ENCODE measurements at regions not wholly inside any gene's neighbourhood (a gene's known extent, or its start where the extent isn't known, plus 50 kb on each side); places are given as distances from the start of the nearest gene placed in this dataset.

DNA sequence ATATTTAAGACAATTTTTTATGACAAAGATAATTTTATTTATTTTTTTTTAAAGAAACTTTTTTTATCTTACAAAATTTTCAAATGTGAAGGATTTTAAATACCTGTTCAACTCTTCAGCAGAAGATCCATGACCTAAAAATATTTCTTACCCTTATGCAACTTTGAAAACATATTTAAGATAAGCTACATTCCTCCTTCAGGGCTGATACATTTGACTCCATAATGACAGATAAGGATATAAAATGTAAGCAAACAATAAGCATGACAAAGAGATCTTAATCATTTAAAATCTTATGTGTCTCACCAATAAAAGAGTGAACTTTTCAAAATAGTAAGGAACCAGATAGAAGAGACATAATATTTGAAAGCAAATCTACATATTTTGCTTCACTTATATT is 1138.2 kb upstream of the CDH18 start:
- DNase-seq (ENCODE audit: insufficient read length, low spot score) = no peak
- TF ChIP-seq PAX5 (IDR thresholded peaks at IDR 0.05; ENCODE audit: insufficient read depth, low read length, severe bottlenecking) = no peak
- no peak for TF ChIP-seq POU2F2 (IDR thresholded peaks at IDR 0.05; ENCODE audit: low read depth, low read length)
- no peak for TF ChIP-seq POLR2A (IDR thresholded peaks at IDR 0.05; ENCODE audit: low read depth, low read length)
- TF ChIP-seq SPI1 (IDR thresholded peaks at IDR 0.05; ENCODE audit: low read depth, low read length) = no peak
- TF ChIP-seq POLR2AphosphoS5 (IDR thresholded peaks at IDR 0.05; ENCODE audit: low read depth, low read length) = no peak
- no peak for TF ChIP-seq TAF1 (IDR thresholded peaks at IDR 0.05; ENCODE audit: low read depth, low read length)
- FAIRE-seq = no peak

DNA sequence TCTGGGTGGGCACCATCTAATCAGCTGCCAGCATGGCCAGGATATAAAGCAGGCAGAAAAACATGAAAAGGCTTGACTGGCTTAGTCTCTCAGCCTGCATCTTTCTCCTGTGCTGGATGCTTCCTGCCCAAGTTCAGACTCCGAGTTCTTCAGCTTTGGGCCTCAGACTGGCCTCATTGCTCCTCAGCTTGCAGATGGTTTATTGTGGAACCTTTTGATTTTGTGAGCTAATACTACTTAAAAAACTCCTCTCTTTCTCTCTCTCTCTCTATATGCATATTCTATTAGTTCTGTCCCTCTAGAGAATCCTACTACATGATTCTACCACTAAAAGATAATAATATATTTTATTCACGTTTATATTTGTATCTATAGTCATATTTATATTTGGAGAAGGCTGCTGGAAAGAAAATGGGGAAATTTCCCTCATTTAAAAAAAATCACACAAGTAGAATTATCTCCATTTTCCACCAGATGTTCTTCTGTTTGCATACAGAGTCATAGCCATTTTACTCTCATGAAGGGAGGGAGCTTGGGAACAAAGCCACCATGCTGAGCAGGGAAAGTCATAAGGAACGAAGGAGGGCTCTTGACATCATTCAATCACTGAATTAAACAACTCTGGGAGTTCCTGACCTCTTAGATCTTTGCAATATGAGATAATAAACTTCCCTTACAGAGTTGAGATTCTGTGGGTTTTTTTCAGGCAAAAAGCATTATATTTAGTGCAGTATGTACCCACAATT is 1137.4 kb upstream of the CDH18 start:
- FAIRE-seq = no peak
- TF ChIP-seq POU2F2 (IDR thresholded peaks at IDR 0.05; ENCODE audit: low read depth, low read length) (no peak), POLR2AphosphoS5 (IDR thresholded peaks at IDR 0.05; ENCODE audit: low read depth, low read length) (no peak), SPI1 (IDR thresholded peaks at IDR 0.05; ENCODE audit: low read depth, low read length) (no peak), TAF1 (IDR thresholded peaks at IDR 0.05; ENCODE audit: low read depth, low read length) (no peak), POLR2A (IDR thresholded peaks at IDR 0.05; ENCODE audit: low read depth, low read length) (no peak), PAX5 (IDR thresholded peaks at IDR 0.05; ENCODE audit: insufficient read depth, low read length, severe bottlenecking) (no peak)
- no peak for DNase-seq (ENCODE audit: insufficient read length, low spot score)

DNA sequence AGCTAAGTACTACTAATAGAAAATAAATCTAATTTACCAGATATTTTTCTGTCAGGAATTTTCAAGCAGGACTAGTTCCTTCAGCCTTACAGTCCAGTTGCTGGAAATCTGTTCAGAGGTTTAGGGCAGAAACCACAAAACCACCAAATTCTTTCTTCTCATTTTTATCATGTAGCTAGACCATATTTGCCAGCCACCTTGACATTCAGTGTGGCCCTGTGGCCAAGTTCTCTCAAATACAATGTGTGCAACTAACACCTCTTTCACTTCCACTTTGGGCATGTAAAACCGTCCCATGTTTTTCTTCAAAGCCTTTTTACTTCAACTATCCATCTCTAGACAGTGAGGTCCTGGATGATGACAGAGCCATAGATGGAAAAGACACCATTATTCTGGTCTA is 1133.2 kb upstream of the CDH18 start:
- DNase-seq (ENCODE audit: insufficient read length, low spot score) = no peak

DNA sequence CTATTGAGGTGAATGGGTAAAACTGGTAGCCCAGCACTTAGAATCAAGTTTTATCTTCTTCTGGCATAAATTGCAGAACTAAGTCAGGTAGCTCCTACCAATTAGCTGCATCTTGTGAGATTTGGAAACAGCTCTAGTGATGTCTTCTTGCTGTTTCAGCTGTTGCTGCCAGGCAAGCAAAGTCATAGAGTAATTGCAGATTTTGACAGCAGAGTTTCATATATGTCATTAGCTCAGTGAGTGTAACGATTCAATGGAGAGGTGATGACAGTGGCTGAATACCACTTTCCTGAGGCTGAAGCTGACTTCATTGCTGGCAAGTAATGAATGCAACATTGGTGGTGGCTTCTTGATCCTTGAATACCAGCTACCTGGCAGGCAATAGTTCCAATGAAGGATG is 1109.7 kb upstream of the CDH18 start:
- TF ChIP-seq PAX5 (IDR thresholded peaks at IDR 0.05; ENCODE audit: insufficient read depth, low read length, severe bottlenecking) = no peak
- TF ChIP-seq SPI1 (IDR thresholded peaks at IDR 0.05; ENCODE audit: low read depth, low read length) = no peak
- no peak for FAIRE-seq
- DNase-seq (ENCODE audit: insufficient read length, low spot score) = no peak

More for the DNA sequence above, 1133.2 kb upstream of the CDH18 start:
- no peak for FAIRE-seq
- TF ChIP-seq SPI1 (IDR thresholded peaks at IDR 0.05; ENCODE audit: low read depth, low read length) = no peak
- TF ChIP-seq PAX5 (IDR thresholded peaks at IDR 0.05; ENCODE audit: insufficient read depth, low read length, severe bottlenecking) = no peak
- TF ChIP-seq POLR2AphosphoS5 (IDR thresholded peaks at IDR 0.05; ENCODE audit: low read depth, low read length) = no peak

DNA sequence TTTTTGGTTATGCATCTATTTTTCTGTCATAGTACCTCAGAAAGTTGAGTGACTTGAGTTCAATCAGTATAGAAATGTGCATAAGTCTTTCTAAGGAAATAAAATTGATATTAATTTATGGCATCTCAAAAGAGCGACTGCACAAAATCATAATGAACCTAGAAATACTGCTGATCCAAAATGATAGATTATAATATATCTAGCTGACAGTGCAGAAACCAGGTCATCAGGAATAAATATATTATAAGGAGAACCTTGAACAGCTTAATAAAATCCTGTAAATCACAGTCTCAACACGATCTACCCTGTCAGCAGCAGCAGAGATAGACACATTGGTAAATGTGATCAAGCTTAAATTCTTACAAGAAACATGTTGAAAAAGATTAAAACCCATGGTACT is 1106.6 kb upstream of the CDH18 start:
- FAIRE-seq = no peak
- DNase-seq (ENCODE audit: insufficient read length, low spot score) = no peak
- no peak for TF ChIP-seq POLR2AphosphoS5 (IDR thresholded peaks at IDR 0.05; ENCODE audit: low read depth, low read length)
- TF ChIP-seq PAX5 (IDR thresholded peaks at IDR 0.05; ENCODE audit: insufficient read depth, low read length, severe bottlenecking) = no peak
- TF ChIP-seq POU2F2 (IDR thresholded peaks at IDR 0.05; ENCODE audit: low read depth, low read length) = no peak
- TF ChIP-seq POLR2A (IDR thresholded peaks at IDR 0.05; ENCODE audit: low read depth, low read length) = no peak
- no peak for TF ChIP-seq TAF1 (IDR thresholded peaks at IDR 0.05; ENCODE audit: low read depth, low read length)
- no peak for TF ChIP-seq SPI1 (IDR thresholded peaks at IDR 0.05; ENCODE audit: low read depth, low read length)

DNA sequence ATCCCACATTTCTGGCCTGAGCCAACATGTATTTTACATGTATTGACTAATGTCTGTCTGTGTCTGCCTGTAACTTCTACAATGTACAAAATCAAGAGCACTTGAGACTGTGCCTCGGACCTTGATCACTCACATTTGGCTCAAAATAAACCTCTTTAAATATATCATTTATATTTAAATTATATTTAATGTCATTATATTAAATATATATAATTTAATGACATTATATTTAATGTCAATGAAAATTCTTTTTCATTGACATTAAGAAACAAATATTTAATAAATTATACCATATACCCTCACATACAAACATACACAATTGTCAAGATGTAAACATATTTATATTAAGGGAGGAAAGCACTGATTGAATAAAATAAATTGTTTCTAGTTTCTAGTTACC is 1099.8 kb upstream of the CDH18 start:
- TF ChIP-seq POU2F2 (IDR thresholded peaks at IDR 0.05; ENCODE audit: low read depth, low read length) = no peak
- DNase-seq (ENCODE audit: insufficient read length, low spot score) = no peak
- no peak for FAIRE-seq

DNA sequence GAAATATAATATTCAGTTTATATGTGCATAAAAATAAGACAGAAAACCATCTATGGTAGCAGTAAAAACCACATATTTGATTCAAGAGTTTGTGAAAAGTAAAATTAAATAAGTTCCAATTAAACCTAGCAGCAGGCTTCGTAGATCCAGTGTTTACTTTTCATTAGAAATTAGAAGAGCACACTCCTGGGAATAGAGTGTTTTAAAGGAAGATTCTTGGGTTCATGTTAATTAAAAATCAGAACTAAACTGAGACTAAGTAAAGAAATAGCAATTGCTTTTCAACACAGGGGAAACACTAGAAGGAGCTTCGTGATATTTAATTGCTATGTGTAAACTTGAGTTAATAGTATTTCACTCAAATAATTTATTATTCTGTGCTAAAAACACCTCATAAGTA is 1097.8 kb upstream of the CDH18 start:
- DNase-seq (ENCODE audit: insufficient read length, low spot score) = no peak
- no peak for TF ChIP-seq TAF1 (IDR thresholded peaks at IDR 0.05; ENCODE audit: low read depth, low read length)
- TF ChIP-seq POLR2AphosphoS5 (IDR thresholded peaks at IDR 0.05; ENCODE audit: low read depth, low read length) = no peak
- no peak for TF ChIP-seq SPI1 (IDR thresholded peaks at IDR 0.05; ENCODE audit: low read depth, low read length)
- TF ChIP-seq POU2F2 (IDR thresholded peaks at IDR 0.05; ENCODE audit: low read depth, low read length) = no peak
- no peak for TF ChIP-seq POLR2A (IDR thresholded peaks at IDR 0.05; ENCODE audit: low read depth, low read length)
- TF ChIP-seq PAX5 (IDR thresholded peaks at IDR 0.05; ENCODE audit: insufficient read depth, low read length, severe bottlenecking) = no peak
- FAIRE-seq = no peak

DNA sequence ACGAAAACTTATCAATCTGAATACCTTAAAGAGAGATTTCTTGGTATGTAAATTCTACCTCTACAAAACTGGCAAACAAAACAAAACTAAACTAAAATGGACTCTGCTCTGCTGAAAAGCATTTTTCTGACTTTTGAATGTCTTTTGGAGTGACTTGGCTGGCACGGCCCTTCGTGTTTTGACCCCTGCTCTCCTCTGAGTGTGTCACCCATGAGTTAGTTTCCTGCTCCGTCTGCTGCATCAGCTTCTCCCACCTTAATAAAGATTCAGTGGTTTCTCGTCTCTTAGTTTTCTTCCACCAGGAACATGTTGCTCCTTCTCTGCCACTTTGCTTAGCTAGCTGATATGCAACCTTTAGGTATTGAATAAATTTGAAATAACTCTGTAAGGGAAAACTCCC is 1084.0 kb upstream of the CDH18 start:
- FAIRE-seq (no peak), DNase-seq (ENCODE audit: insufficient read length, low spot score) (no peak)
- TF ChIP-seq TAF1 (IDR thresholded peaks at IDR 0.05; ENCODE audit: low read depth, low read length) (no peak), POLR2A (IDR thresholded peaks at IDR 0.05; ENCODE audit: low read depth, low read length) (no peak), POU2F2 (IDR thresholded peaks at IDR 0.05; ENCODE audit: low read depth, low read length) (no peak), POLR2AphosphoS5 (IDR thresholded peaks at IDR 0.05; ENCODE audit: low read depth, low read length) (no peak), PAX5 (IDR thresholded peaks at IDR 0.05; ENCODE audit: insufficient read depth, low read length, severe bottlenecking) (no peak), SPI1 (IDR thresholded peaks at IDR 0.05; ENCODE audit: low read depth, low read length) (no peak)

DNA sequence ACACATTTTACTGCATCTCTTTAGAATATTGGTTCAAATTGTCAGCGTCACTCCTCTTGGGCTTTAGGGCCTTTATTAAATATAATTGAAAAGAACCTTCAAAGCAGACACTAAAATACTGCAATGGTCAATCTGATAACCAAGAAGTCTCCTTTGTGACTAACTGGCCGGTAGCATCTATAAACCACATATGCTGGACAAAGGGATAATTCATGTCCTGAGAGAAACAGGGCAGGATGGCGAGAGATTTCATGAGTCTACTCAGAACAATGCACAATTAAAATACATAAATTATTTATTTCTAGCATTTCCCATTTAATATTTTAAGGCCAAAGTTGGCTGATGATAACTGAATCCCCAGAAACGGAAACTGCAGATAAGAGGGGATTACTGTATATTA is 1083.4 kb upstream of the CDH18 start:
- FAIRE-seq (no peak), DNase-seq (ENCODE audit: insufficient read length, low spot score) (no peak)
- TF ChIP-seq POU2F2 (IDR thresholded peaks at IDR 0.05; ENCODE audit: low read depth, low read length) = no peak
- no peak for TF ChIP-seq POLR2A (IDR thresholded peaks at IDR 0.05; ENCODE audit: low read depth, low read length)
- no peak for TF ChIP-seq SPI1 (IDR thresholded peaks at IDR 0.05; ENCODE audit: low read depth, low read length)
- TF ChIP-seq PAX5 (IDR thresholded peaks at IDR 0.05; ENCODE audit: insufficient read depth, low read length, severe bottlenecking) = no peak
- TF ChIP-seq TAF1 (IDR thresholded peaks at IDR 0.05; ENCODE audit: low read depth, low read length) = no peak
- TF ChIP-seq POLR2AphosphoS5 (IDR thresholded peaks at IDR 0.05; ENCODE audit: low read depth, low read length) = no peak

DNA sequence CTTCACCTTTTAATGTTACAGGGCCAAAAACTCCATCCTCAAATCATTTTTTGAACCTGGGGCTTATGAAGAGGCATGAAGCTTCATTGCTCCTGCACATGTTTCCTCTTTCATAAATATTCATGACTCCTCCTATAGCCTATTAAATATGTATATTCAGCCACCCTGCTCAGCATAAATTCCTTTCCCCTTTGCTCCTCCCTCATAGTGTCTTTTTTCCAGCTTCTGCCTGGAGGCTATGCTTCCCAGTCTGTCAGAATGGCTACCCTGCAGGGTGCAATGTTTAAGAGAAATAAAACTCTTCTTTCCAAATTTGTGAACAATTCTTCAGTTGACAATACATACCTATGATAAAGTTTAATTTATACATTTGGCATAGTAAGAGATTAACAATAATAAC is 1082.9 kb upstream of the CDH18 start:
- FAIRE-seq = no peak
- no peak for DNase-seq (ENCODE audit: insufficient read length, low spot score)
- TF ChIP-seq POLR2AphosphoS5 (IDR thresholded peaks at IDR 0.05; ENCODE audit: low read depth, low read length) (no peak), TAF1 (IDR thresholded peaks at IDR 0.05; ENCODE audit: low read depth, low read length) (no peak), POLR2A (IDR thresholded peaks at IDR 0.05; ENCODE audit: low read depth, low read length) (no peak), SPI1 (IDR thresholded peaks at IDR 0.05; ENCODE audit: low read depth, low read length) (no peak), PAX5 (IDR thresholded peaks at IDR 0.05; ENCODE audit: insufficient read depth, low read length, severe bottlenecking) (no peak), POU2F2 (IDR thresholded peaks at IDR 0.05; ENCODE audit: low read depth, low read length) (no peak)

Measured in GM12891 (cell line).